ENCODE measurements at regions not wholly inside any gene's neighbourhood (a gene's known extent, or its start where the extent isn't known, plus 50 kb on each side); places are given as distances from the start of the nearest gene placed in this dataset.

GRCh38 chr5:115738830-115739229 is 77.6 kb downstream of the CDO1 start:
- TF ChIP-seq RAD21 (IDR thresholded peaks at IDR 0.05; ENCODE audit: low read length) (no peak), POLR2AphosphoS5 (IDR thresholded peaks at IDR 0.05; ENCODE audit: low read depth, low read length) (no peak), RFX5 (IDR thresholded peaks at IDR 0.05; ENCODE audit: low read length) (no peak), NFIC (IDR thresholded peaks at IDR 0.05; ENCODE audit: borderline replicate concordance) (no peak), NRF1 (IDR thresholded peaks at IDR 0.05; ENCODE audit: low read depth, low read length) (no peak), SMC3 (IDR thresholded peaks at IDR 0.05; ENCODE audit: low read depth, low read length) (no peak), SIN3A (IDR thresholded peaks at IDR 0.05; ENCODE audit: borderline replicate concordance, low read depth, low read length) (no peak)
- TF ChIP-seq, protein P1, sequence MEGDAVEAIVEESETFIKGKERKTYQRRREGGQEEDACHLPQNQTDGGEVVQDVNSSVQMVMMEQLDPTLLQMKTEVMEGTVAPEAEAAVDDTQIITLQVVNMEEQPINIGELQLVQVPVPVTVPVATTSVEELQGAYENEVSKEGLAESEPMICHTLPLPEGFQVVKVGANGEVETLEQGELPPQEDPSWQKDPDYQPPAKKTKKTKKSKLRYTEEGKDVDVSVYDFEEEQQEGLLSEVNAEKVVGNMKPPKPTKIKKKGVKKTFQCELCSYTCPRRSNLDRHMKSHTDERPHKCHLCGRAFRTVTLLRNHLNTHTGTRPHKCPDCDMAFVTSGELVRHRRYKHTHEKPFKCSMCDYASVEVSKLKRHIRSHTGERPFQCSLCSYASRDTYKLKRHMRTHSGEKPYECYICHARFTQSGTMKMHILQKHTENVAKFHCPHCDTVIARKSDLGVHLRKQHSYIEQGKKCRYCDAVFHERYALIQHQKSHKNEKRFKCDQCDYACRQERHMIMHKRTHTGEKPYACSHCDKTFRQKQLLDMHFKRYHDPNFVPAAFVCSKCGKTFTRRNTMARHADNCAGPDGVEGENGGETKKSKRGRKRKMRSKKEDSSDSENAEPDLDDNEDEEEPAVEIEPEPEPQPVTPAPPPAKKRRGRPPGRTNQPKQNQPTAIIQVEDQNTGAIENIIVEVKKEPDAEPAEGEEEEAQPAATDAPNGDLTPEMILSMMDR (IDR thresholded peaks at IDR 0.05): no peak
